Suppressor macrophage treated with lipopolysaccharide for 1 hour (primary cell): ENCODE measurements at regions not wholly inside any gene's neighbourhood (a gene's known extent, or its start where the extent isn't known, plus 50 kb on each side); places are given as distances from the start of the nearest gene placed in this dataset.
A peak's percentile ranks its signal among the peaks of the same experiment; 100 is the strongest.
"Not testable (repeated sequence)": the region's sequence is repeated elsewhere in the genome, so short reads cannot be mapped to it uniquely, and the experiment has no call there.

Experiments used
- DNase-seq, 3 donors: peaks; one replicate each; pipeline ENCODE4 v3.0.0-alpha.2; 2020 to 2022

GRCh38 chr12:68984796-68985573 lies 52.0 kb upstream of the CPM start:
- peak in 2 of 3 donors; percentile 36 to 46 for DNase-seq

DNA sequence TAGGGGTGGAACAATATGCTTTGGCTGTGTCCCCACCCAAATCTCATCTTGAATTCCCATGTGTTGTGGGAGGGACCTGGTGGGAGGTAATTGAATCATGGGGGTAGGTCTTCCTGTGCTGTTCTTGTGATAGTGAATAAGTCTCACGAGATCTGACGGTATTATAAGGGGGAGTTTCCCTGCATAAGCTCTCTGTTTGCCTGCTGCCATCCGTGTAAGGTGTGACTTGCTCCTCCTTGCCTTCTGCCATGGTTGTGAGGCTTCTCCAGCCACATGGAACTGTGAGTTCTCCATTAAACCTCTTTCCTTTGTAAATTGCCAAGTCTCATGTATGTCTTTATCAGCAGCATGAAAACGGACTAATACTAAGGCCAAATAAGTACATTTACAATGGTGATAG lies 64.6 kb upstream of the CPM start:
- not testable (repeated sequence) for DNase-seq

- DNase-seq = peak; percentile 57 to 75 (median 60)
These were observed 65.1 kb upstream of the CPM start for GRCh38 chr12:68998041-68998440.

GRCh38 chr12:69000074-69000473 lies 67.1 kb upstream of the CPM start:
- DNase-seq = peak in 2 of 3 donors; percentile 15 to 48

DNA sequence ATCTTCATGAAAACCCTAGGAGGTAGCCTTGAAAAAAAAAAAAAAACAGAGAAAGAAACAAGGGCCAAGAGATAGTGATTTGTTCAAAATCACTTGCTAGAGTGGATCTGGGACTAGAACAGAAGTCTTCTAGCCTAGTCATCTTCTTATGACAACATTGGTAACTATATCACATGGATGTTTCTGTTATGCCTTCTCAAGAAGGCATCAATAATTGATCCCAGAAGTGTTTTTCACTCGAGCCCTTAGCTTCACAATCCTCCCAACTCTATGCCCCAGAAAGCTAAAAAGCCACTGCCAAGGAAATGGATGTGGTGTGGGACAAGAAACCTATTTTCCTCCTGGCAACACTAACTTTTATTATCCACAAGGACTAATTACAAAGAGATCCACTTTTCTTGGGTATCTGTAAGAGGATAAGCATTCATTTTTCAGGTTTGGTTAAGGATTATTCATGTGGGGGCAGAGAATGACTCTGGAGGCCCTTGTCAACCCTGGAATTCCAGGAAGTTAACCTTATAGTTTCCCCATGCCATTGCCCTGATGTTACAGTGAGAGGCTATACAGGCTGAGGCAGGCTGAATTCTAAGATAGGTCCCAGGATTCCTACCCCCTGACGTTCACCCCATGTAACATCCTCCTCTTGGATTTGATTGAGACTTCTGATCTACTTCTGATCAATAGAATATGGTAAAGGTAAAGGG lies 67.7 kb upstream of the CPM start:
- DNase-seq = peak in 1 of 3 donors; percentile 23

DNA sequence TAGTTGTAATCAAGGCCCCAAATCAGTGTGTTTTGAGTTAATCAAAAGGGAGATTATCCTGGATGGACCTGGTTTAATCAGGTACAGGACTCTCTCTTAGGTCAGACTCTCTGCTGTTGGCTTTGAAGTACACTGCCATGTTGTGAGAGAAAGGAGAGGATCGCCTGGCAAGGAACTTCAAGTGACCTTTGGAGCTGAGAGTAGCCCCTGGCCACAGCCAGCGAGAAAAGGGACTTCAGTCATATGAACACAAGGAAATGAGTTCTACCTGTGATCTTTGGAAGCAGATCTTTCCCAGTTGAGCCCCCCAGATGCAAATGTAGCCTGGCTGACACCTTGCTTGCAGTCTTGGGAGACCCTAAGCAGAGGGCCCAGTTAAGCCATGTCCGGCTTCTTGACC lies 68.3 kb upstream of the CPM start:
- DNase-seq = no peak

- DNase-seq = no peak
These were observed 70.0 kb upstream of the CPM start for GRCh38 chr12:69002969-69003368.

GRCh38 chr12:69003991-69004390 lies 71.0 kb upstream of the CPM start:
- DNase-seq = peak in 1 of 3 donors; percentile 10

DNA sequence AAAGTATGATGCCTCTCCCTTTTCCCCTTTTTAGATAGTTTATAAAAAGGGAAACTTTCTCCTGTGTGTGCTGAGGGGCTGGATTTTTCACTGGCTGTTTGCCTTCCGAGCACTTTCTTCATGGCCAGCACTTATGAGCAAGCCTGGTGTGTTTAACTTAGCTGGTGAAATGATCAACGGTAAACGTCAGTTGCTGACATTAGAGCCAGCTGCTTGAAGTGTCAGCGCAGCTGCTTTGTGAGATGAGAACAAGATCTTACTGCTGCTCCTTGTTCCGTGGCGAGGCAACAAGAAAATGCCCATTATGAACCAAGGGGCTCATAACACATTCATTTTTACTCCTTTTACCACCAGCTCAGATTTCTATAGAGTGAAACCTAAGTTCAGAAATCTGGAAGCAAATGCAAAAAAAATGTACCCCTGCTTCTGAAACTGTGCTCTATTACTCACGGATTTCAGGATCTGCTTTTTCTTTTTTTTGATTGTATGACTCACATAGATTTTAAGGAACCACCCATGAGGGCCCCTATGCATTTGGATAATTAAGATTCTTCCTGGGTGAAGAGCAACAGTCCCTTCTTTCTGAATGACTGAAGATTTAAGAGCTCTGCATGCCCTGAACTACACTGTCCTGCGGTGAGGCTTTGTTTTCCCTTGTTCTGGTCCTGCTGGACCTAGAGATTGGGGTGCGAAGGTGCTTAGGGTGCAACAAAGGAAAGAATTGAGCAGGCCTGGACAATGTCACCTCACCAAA lies 74.3 kb upstream of the CPM start:
- peak; percentile 77 to 95 (median 94) for DNase-seq

DNA sequence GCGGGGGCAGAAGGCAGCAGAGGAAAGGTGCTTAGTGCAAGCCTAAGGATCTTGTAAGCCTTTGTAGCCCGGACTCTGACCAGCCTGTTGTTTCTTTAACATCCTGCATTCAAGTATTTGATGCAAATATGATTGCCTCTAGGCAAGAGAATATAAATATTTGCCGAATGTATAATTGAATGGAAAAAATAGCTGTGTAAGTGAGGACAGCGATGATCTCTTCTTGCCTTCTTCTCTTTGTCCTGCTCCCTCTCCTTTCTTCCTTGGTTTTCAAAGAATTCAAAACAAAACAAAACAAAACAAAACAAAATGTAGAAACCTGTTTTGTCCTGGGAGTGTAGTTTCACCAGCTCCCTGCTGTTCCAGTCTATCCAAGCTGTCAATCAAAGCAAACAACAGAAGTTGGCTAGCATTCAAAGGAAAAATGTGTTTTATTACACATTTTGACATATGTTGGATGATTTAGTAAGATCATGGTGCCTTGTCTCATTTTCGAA lies 74.9 kb upstream of the CPM start:
- DNase-seq = no peak

DNA sequence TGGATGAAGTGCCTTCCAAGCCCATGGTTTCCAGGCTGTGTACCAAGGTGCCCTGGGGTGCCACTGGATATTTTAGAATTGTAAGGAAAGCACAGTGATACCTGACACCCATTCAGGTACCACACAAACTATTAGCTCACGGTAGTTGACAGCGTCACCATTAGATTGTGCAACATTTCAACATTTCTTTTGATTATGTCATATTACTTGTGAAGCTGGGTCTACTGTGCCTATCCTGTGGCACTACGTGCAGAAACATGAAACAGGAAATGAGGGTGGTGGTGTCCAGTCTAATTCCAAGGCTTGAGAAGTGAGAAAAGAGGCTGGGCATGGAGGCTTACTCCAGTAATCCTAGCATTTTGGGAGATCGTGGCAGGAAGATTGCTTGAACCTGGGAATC lies 75.5 kb upstream of the CPM start:
- peak; percentile 53 to 80 (median 74) for DNase-seq

GRCh38 chr12:69014047-69014446 lies 81.1 kb upstream of the CPM start:
- DNase-seq = no peak

GRCh38 chr12:69015017-69015416 lies 82.0 kb upstream of the CPM start:
- DNase-seq = no peak

DNA sequence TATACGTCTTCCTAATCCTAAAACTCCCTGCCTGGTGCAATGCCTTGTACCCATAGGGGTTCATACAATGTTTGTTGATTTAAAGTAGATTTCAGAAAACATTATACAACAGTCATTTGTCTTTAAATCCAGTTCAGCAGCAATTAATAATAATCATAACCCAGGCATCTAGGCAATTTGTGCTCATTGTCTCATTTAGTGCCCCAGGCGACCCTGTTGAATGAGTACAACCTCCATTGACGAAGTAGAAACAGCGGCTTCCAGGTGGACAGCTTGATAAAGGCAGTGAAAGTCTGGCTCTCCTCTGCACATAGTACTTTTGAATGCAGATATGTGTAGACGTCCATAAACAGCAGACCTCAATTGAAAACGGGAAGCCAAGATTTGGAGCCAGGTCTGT lies 82.9 kb upstream of the CPM start:
- no peak for DNase-seq

- no peak for DNase-seq
These were observed 86.1 kb upstream of the CPM start for GRCh38 chr12:69019082-69019481.

DNA sequence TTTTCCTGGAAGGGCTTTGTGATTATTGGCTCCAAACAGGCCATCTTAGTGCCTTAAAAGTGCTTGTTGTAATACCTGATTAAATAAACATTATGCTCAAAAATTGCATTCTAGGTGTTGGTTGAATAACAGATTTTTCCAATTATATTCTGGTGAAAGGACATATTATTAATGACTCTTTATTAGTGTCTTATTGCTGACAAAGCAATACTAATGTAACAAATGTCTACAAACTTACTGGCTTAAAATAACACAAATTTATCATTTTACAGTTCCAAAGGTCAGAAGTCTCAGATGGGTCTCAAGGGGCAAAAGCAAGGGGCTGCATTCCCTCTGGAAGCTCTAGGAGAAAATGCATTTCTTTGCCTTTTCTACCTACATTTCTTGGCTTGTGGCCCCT lies 86.9 kb upstream of the CPM start:
- DNase-seq = no peak

GRCh38 chr12:69022674-69023073 lies 89.7 kb upstream of the CPM start:
- no peak for DNase-seq

DNA sequence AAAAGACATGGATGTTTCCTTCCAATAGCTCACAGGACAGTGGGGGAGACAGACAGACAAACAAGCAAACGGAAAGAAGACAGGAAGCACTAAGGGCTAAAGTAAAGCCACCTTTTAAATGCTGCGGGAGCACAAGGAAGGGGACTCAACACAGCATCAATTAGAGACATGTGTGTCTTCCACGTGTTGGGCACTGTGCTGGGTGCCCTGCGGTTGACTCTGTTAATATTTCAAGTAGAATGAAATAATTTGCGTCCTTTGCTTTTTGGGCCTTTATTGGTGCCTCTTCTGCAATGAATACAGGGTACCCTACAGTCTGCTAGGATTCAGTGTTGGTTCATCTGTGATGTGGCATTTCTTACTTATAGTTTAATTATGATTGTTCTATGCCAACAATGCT lies 90.9 kb upstream of the CPM start:
- DNase-seq = no peak

DNA sequence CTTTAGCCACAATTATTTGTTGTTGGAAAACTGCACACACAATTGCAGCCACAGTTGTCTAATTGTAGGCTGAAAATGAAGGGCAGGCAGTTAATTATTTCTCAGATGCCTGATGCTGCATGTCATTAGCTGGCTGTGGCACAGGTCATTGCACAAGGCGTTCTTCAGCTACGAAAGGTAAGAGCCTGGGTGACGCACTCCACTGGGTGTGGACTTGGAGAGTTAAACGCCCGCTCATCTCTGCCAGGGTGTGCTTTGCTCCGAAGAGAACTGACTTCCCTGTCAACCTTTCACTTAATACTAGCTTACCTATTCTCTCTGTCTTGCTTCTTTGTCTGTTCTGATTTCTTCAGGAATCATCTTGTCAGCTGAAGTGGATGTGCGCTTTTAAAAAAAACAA lies 91.4 kb upstream of the CPM start:
- DNase-seq = no peak

GRCh38 chr12:69024907-69025306 lies 91.9 kb upstream of the CPM start:
- no peak for DNase-seq

DNA sequence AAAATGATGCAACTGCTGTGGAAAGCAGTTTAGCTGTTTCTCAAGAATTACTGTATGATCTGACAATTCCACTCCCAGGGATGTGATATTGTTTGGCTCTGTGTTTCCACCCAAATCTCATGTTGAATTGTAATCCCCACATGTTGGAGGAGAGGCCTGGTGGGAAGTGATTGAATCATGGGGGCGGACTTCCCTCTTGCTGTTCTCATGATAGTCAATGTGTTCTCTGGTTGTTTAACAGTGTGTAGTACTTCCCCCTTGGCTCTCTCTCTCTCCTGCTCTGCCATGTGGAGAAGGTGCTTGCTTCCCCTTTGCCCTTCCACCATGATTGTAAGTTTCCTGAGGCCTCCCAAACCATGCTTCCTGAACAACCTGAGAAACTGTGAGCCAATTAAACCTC lies 93.4 kb upstream of the CPM start:
- peak; percentile 71 to 87 (median 81) for DNase-seq

DNA sequence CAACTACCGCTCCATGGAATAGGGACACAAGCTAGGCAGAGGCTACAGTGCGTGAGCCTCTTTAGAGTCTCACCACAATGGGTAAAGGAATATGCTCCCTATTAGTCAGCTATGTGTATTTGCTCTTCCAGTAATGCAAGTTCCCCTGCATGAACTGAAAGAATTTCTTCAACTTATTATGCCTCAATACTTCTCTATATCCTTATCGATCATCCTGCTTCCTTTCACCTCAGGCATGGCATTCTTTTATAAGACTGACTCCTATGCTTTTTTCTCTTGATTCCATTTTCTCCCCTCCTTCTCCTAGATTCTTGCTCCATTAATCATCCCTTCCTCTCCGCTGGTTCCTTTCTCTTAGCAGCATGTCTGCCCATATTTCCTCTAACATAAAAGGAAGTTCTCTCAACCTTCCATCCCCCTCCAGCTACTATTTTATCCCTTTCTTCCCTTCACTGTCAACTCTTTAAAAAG lies 94.5 kb upstream of the CPM start:
- peak; percentile 13 to 44 (median 32) for DNase-seq
